HG03060 (cell line): ENCODE measurements at regions not wholly inside any gene's neighbourhood (a gene's known extent, or its start where the extent isn't known, plus 50 kb on each side); places are given as distances from the start of the nearest gene placed in this dataset.

Experiments
- ATAC-seq: cut with Tn5 transposase; IDR thresholded peaks from one replicate; pipeline ENCODE4 v1.9.1; 2021; ENCODE audit warnings: low read depth, moderate number of reproducible peaks; ENCODE audit not compliant: unreplicated experiment

DNA sequence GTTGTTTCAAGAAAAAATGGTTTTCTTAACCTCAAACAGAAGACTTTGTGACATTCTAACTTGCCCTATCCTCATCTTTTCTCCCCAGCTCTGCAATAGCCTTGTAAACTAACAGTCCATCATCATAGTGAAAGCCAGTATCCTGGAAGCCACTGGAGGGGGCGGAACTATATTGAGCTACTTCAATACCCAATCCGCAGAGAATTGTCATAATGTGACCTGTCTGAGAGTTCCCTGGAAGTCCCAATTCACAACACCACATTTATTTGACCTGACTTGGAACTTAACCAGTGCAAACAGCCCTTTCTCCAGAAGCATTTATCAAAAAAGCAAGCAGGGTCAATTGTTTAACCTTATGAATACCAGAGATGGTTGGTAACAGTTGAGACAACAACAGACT is 747.6 kb upstream of the GRM7 start:
- no peak for ATAC-seq

DNA sequence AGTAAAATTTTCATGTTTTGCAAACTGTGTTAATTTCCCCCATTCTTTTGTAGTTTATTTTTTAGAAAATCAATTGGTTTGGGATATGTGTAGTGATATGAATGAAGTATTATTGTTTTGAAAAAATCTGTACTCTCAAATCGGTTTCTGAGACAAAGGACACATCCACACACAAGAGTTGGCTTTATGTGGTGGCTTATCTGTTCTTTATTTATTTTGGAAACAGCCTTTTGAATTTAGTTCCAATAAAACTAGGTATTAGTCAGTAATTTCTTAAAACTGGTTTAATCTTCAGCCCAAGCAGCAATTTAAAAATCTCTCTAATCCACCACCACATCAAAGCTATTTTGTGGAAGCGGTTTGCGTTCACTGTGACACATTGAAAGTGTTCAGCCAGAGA is 741.5 kb upstream of the GRM7 start:
- no peak for ATAC-seq

DNA sequence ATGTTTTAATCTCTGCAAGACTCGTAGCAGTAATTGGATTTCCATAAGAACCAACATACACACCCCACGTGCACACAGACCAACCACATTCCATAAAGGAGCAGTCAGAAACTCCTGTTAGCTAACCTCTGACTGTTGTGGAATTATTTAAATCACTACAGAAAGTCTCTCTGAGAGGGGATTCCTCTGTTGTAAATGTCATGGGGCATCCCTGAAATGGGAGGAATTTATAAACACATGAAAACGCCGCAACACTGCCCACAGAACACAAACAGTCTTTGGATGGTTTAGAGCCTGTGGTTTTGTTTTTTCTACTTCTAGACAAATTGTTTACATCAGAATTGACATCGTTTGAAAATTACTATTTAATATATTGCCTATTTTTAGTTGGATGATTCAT is 740.1 kb upstream of the GRM7 start:
- ATAC-seq, result no peak

DNA sequence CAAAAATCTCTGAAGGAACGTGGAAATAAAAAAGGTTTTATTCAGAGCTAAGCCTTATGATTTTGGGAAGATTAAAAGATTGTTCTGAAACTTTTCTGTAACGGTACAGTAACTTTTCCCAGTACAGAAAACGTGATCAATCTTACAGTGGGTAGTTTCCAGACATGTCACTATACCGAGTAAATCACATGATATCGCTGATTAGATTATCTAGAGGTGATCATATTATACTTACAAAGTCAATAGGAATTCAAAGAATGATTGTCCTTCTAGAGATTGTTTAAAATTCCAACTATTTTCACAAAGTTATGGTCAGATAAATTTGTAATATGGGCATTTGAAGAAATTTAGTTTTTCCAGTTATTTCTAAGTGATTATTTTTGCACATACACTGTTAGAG is 736.0 kb upstream of the GRM7 start:
- ATAC-seq, result no peak

DNA sequence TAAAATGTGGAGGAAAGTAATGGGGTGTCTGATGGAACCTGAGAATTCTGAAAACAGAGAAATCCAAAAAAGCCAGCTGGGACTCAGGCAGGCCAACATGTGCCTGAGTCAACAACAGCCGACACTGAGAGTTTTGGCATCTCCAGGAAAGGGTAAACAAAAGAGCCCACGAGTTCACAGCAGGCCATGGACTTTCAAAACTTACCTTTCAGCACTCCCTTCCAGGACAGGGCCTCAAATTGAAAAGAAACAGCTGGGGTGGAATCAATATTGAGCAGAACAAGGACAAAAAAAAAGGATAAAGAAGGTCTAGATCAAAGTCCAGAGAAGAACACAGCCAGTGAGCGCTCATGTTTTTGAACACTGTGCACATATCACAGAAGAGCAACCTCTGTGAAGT is 735.4 kb upstream of the GRM7 start:
- no peak for ATAC-seq

DNA sequence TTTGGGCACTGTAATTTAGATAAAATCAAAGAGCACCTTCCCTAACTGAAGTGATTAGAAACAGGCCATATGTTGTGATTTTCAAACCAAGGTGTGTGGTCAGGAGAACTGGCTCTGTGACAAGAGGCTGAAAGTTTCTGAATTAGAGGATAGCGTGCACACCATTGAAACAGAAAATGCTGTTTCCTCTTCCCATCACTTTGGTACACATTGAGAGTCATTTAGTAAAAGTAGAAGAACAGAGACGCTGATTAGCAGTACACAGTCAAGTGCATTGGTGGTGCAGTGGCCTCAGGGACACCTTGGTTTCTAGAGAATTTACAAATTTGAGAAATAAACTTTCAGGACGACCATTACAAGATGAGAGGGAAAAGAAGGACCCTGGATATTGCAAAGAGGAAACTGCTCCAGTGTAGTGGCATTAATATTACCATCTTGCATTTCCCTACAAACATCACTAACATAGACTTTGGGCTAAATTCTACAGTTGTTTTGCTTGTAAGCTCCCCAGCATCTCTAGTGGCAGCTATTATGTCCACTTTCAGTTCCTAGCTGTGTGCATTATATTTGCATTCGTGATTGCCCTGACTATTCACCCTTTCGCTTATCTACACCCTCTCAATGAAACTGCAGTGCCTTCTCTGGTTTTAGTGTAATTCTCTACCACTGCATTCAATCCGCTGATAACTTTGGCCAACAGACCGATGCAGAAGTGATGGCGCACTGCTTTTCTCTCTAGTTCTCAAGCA is 728.1 kb upstream of the GRM7 start:
- ATAC-seq, result no peak

DNA sequence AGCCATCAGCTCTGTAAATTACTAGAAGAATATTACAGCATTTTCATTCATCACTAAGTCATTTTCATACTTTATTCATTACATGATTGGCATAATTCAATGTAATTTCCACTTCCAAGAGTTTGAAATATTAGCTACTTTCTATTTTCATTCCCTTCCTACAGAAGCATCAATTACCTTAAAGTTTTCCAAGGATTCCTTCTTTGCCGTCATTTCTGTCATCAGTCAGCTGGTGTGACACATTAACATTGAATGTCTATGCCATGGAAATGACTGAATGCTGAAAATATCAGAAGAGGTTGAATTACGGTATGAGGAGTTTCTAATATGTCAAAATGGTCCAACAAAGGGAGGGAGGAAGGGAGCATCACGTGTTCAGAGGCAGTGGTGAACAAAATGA is 718.2 kb upstream of the GRM7 start:
- no peak for ATAC-seq

DNA sequence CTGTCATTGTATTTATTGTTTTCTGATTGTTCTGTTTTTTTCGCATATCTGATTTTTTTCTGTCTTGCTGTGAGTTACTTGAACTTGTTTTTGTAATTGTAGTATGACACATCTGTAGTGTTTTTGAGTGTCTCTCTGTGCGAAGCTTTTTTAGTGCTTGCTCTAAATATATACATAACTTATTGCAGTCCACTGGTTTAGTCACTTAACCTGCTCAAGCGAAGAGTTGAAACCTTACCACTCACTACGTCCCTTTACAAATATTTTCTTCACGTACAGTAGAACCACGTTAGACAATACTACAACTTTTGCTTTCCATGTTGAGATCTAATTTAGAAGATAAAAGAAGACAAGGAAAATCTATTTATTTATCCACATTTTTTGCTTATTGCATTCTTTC is 713.0 kb upstream of the GRM7 start:
- ATAC-seq, result no peak

DNA sequence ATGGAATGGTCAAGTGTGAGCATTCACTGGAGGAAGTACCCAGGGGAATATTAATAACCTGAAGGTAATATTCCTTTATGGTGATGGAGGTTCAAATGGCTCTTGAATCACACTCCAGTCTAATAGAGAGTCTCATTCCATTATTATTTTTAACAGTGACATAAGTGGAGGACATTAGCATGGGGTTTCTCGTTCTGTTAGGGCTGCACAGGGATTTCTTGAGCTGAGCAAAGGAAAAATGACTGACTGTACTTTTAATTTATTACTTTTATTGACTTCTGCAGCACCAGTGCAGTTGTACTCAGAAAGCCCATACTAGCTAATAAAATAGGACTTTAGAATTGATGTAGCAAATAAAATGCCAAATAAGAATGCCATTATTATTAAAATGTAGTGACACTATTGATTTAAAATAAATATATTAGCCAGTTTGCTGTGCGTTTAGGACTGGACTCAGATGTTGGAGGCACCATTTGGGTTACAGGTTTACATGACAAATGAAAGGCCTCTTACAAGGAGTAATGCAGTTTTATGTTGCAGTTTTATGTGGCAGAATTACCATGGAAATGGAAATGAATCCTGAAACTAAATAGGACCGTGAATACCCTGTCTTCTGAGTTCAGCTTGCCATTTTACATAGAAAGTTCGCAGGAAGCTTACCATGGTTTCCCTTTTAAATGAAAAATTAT is 705.1 kb upstream of the GRM7 start:
- no peak for ATAC-seq

DNA sequence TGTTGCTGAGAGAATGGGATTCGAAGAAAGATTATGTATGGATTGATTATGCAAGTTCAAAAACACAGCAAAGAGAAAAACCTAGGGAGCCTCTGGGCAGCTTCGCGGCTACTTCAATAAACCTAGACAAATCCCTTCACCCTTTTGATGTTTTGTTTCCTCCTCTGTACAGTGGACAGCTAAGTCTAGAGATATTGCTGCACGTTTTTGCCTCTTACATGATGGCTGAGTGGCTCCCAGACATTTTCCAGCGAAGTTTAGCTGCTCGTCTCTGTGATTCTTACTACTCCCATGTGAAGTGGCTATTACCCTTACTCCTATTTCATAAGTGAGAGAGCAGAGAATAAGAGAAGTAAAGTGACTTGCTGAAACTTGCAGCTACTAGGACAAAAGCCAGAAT is 695.0 kb upstream of the GRM7 start:
- no peak for ATAC-seq

DNA sequence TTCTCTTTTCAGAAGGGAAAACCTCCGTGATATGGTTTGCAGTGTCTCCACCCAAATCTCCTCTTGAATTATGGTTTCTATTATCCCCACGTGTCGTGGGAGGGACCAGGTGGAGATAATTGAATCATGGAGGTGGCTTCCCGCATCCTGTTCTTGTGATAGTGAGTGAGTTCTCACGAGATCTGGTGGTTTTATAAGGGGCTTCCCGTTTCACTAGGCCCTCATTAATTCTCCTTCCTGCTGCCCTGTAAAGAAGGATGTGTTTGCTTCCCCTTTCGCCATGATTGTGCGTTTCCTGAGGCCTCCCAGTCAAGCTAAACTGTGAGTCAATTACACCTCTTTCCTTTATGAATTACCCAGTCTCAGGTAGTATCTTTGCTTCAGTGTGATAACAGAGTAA is 692.7 kb upstream of the GRM7 start:
- ATAC-seq, result no peak

DNA sequence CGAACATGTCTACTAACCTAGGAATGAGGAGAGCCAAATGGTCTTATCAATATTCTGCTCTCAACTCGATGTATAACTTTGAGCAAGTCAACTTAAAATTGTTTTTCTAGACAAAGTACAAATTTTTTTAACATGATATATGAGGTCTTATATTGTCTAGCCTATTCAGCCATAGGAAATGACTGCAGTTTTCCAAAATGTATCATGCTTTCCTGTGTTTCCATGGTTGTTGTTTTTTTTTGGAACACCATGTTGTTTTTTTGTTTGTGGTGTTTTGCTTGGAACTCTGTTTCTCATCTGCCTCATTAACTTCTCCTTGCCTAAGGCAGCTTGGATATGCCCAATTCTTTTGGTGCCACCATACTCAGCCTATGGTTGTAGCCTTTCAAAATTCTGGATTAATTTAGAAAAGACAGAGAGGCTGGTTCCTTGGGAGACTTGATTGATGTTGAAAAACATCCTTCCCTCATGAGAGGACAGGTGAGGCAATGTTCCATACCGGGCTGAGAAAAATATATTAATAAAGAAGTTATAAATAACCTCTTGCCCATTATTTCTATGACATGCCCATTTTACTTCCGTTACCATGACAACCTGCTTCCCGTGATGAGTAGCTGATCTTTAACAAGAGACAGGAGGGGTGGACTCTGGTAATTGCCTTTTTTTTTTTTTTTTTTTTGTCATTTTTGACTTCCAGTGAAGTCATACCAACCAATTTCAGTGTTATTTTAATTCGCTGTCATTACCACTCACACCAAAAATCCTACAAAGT is 687.9 kb upstream of the GRM7 start:
- no peak for ATAC-seq

DNA sequence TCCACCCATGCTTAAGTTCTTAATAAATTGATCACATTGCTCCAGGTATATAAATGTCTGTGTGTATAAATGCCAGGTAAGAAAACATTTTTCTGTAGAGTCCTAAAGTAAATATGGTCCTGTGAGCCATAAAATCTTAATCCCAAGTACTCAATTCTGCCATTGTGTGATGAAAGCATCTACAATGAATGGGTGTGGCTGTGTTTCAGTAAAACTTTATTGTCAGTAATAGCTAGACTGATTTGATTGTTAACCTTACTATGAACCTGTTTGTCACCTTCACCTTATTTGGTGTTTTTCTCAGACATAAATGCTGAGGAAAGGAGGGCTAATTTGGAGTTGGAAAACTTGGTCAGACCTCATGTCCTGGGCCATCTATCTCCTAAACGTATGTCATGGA is 683.5 kb upstream of the GRM7 start:
- no peak for ATAC-seq

DNA sequence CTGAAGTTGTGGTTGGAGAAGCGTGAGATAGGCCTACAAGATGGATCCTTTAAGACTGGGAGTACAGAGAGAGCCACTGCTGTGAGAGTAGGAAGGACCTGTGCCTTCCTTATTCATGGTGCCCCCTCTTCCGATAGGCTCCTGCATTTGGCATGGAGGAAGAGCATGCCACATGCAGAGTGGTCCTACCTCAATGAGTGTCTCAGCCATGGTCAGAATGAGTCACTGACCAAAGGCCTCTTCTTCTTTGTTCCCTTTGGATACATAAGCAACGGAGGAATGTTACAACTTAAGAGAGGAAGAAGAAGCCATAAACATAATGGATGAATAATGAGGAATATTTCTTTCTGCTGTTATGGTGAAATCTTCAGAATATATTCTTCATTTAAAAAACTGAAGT is 681.2 kb upstream of the GRM7 start:
- ATAC-seq, result no peak

DNA sequence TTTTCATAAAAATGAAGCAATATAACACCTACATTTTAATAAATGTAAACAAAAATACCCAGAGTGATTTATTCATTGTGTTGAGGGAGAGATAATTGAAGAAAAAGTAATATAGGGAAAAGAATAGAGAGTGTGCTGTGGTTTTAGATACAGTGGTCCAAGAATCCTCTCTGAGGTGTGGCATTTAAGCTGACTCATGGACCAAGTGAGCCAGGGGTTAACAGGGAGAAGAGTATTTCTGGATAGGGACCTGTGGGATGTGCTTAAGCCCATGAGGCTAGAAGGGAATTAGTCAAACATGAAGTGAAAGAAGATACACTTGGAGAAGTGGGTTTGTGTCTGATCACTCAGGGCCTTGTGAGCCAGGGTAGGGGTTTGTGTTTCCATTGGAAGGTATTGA is 680.7 kb upstream of the GRM7 start:
- no peak for ATAC-seq

DNA sequence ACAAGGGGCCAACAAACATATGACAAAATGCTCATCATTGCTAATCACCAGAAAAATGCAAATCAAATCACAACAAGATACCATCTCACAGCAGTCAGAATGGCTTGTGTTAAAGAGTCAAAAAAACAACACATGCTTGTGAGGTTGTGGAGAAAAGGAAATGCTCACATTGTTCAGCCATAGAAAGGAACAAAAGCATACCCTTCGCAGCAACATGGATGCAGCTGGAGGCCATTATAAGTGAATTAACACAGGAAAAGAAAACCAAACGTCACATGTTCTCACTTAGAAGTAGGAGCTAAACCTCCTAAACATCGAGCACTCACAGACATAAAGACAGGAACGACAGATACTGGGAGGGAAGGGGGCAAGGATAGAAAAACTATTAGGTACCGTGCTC is 678.4 kb upstream of the GRM7 start:
- no peak for ATAC-seq

DNA sequence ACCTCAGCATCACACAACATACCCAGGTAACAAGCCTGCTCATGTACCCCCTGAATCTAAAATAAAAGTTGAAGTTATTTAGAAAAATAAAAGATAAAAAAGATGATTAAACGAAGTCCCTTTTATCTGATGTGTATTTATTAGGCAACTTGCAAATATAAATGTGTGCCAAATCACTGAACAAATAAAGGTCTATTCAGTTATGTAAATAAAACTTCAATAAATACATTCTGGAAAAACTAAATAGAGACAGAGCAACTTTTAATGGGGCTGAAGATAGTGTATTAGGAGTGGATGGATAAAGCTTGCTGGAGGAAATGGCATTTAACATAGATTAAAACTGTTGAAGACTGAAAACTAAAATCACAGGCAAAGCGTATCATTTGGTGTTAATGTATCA is 678.0 kb upstream of the GRM7 start:
- ATAC-seq, result no peak

DNA sequence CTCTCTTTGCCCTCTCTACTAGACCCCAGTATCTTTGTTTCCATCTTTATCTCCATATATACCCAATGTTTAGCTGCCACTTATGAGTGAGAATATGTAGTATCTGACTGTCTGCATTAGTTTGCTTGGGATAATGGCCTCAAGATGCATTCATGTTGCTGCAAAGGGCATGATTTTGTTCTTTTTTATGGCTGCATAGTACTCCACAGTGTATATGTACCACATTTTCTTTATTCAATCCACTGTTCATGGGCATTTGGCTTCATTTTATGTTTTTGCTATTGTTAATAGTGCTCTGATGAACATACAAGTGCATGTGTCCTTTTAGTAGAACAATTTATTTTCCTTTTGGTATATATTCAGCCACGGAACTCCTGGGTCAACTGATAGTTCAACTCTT is 671.5 kb upstream of the GRM7 start:
- ATAC-seq, result no peak

DNA sequence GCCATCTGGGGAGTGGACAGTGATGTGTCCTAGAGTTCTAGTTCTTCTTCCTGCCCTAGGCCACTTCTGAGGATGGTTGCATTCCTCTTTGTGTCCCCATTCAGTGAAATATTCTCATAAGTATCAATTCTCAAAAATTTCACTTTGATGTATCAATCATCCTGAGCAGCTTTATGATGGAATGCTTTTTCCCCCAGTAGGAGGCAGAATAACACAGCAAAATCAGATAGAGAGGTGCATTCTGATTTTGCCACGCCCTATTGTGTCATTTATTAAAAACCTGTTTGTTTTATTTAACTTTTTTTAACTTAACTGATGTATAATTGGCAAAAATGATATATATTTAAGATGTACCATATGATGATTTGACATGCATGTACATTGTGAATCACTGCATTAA is 656.0 kb upstream of the GRM7 start:
- no peak for ATAC-seq

DNA sequence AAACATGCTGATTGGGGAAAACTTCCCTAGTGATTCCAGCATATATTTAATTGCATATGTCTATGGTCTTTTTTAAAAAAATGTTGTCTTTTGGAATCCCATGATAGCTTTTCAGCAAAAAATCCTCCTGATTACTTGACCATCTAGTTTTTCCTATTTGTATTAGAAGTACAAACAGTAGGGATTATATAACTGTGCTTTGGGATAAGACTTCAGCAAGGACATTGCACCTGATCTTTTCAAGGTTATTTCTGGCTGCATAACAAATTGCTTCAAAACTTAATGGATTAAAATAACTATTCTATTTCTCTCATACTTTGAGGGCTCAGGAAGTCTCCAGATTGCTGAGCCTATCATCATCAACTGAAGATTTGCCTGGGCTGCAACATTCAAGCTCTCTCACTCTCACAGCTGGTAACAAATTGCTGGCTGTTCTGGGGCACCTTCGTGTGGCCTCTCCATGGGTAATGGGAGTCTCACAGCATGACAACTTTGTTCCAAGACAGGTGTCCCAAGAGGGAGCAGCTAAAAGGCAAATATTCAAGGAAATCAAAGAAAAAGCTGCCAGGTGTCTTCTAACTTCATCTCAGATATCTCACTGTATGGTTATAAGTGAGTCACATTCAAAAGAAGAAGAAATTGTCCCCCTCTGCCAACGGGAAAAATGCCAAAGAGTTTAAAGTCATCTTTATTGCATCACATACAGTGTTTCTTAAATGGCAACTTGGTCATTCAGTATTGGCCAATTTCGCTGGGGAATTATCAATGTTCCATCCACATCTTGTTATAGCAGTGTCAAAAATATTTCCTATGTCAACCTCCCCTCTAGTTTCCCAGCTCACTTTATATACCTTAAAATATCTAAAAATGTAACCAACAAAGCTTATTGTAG is 644.5 kb upstream of the GRM7 start:
- ATAC-seq, result no peak

DNA sequence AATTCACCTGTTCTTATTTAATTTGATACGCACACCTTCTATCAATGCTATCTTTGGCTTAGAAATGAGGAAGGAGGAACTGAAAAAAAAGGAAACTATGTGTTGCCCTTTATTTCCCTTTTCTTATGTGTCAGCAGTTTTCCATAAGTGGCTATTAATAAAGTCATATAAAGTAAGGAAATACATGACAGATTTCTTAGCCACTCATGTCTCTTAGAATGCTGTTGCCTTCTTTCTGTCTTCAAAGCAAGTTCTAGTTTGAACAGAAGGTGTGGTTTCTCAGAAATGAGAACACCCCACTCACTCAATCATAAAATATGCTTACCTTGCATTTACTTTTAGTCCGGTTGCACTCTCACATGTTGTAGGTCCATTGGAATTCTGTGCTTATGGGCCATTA is 640.5 kb upstream of the GRM7 start:
- no peak for ATAC-seq
